Brain microvascular endothelial cell (primary cell): ENCODE measurements at regions not wholly inside any gene's neighbourhood (a gene's known extent, or its start where the extent isn't known, plus 50 kb on each side); places are given as distances from the start of the nearest gene placed in this dataset.

Experiments used
- DNase-seq: peaks from one replicate; pipeline ENCODE4 v3.0.0-alpha.2; 2020
- H3K27ac ChIP-seq: fragments of 250-450 bp; sonication (Bioruptor Pico); 2 replicates; pipeline ENCODE4 v1.5.1; 2020; ENCODE audit warnings: mild to moderate bottlenecking, moderate library complexity
- H3K27me3 ChIP-seq: fragments of 250-450 bp; sonication (Bioruptor Pico); replicated peaks from 2 replicates; pipeline ENCODE4 v1.5.1; 2020; ENCODE audit warnings: mild to moderate bottlenecking
- H3K36me3 ChIP-seq: fragments of 250-450 bp; sonication (Bioruptor Pico); replicated peaks from 2 replicates; pipeline ENCODE4 v1.5.1; 2020; ENCODE audit warnings: mild to moderate bottlenecking
- H3K4me3 ChIP-seq: 2 replicates; pipeline ENCODE4 v1.5.1; 2011; ENCODE audit warnings: low read depth, mild to moderate bottlenecking, control low read depth, low read length, moderate library complexity
- CTCF ChIP-seq: IDR thresholded peaks from 2 replicates; pipeline ENCODE4 v1.5.1; 2011; ENCODE audit warnings: low read depth, mild to moderate bottlenecking, moderate library complexity, low read length, control low read depth, inconsistent platforms; ENCODE audit errors: missing control alignments
- in situ Hi-C: cut with HindIII; loops from 2 replicates; pipeline ENCODE4 v1.10.0; 2017; ENCODE audit warnings: low sequenced_read_pairs, low pct_ligation_motif_present

- Histone ChIP-seq H3K27me3 (no peaks in the 10 kb centered on the region), H3K4me3 (no peak overlapping the region), H3K27ac (peak overlapping the region; percentile 87), H3K36me3 (no peaks in the 10 kb centered on the region)
- peak; percentile 55 for DNase-seq
- in situ Hi-C loops: no loop called here
- TF ChIP-seq CTCF: no peak
These were observed 389.3 kb upstream of the PCDH9 start for GRCh38 chr13:67619351-67619994.

GRCh38 chr13:67614579-67614978 lies 384.4 kb upstream of the PCDH9 start:
- in situ Hi-C loops: no loop called here
- Histone ChIP-seq H3K27me3 (no peaks in the 10 kb centered on the region), H3K27ac (no peak overlapping the region), H3K4me3 (no peak overlapping the region), H3K36me3 (no peaks in the 10 kb centered on the region)
- DNase-seq: no peak
- TF ChIP-seq CTCF: no peak

- in situ Hi-C loops: no loop called here
- Histone ChIP-seq H3K4me3 (no peak overlapping the region), H3K36me3 (no peaks in the 10 kb centered on the region), H3K27me3 (no peaks in the 10 kb centered on the region), H3K27ac (no peak overlapping the region)
- DNase-seq: no peak
- no peak for TF ChIP-seq CTCF
These were observed 383.9 kb upstream of the PCDH9 start for GRCh38 chr13:67614013-67614412.

GRCh38 chr13:67588607-67589006 lies 358.5 kb upstream of the PCDH9 start:
- H3K36me3 ChIP-seq: no peaks in the 10 kb centered on the region
- H3K27ac ChIP-seq: no peak overlapping the region
- in situ Hi-C loops: no loop called here
- no peaks in the 10 kb centered on the region for H3K27me3 ChIP-seq
- no peak overlapping the region for H3K4me3 ChIP-seq
- DNase-seq: no peak
- no peak for TF ChIP-seq CTCF

GRCh38 chr13:67577361-67577760 lies 347.2 kb upstream of the PCDH9 start:
- Histone ChIP-seq H3K27ac (no peak overlapping the region), H3K4me3 (no peak overlapping the region), H3K27me3 (no peaks in the 10 kb centered on the region), H3K36me3 (no peaks in the 10 kb centered on the region)
- in situ Hi-C loops: no loop called here
- no peak for TF ChIP-seq CTCF
- no peak for DNase-seq
